Activated CD4-positive, CD25-positive, alpha-beta regulatory T cell (primary cell): ENCODE measurements at regions not wholly inside any gene's neighbourhood (a gene's known extent, or its start where the extent isn't known, plus 50 kb on each side); places are given as distances from the start of the nearest gene placed in this dataset.

Experiments
- DNase-seq, 4 experiments: peaks; one replicate each; lab custom pipeline; 2025; lab: John Stamatoyannopoulos, UW

DNA sequence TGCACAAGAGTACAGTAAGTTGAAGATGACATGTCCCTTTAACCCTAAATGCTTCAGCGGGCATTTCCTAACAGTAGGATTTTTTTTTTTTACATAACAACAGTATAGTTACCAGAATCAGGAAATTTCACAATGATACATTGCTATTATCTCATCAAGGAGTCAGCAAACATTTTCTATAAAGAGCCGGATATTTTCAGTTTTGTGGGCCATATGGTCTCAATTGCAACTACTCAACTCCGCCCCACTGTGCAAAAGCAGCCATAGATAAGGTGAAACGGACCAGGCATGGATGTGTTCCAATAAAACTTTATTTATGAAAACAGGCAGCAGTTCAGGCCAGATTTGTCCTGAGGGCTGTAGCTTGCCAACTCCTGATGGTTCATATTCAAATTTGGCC, 130.6 kb downstream of the SMAD6 start:
- DNase-seq, result no peak

GRCh38 chr15:66833371-66833770, 131.3 kb downstream of the SMAD6 start:
- DNase-seq, result no peak

DNA sequence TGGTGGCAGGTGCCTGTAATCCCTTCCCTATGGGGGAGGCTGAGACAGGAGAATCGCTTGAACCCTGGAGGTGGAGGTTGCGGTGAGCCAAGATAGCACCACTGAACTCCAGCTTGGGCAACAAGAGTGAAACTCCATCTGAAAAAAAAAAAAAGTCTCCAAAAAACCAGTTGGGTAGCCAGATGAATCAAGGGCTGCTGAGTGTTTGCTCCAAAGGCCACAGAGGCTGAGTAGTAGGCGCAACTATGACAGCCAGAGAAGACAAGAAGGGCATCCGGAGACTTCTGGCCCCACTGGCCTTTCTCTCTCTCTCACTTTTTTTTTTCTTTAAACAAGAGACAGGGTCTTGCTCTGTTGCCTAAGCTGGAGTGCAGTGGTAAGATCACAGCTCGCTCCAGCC, 131.8 kb downstream of the SMAD6 start:
- no peak for DNase-seq

DNA sequence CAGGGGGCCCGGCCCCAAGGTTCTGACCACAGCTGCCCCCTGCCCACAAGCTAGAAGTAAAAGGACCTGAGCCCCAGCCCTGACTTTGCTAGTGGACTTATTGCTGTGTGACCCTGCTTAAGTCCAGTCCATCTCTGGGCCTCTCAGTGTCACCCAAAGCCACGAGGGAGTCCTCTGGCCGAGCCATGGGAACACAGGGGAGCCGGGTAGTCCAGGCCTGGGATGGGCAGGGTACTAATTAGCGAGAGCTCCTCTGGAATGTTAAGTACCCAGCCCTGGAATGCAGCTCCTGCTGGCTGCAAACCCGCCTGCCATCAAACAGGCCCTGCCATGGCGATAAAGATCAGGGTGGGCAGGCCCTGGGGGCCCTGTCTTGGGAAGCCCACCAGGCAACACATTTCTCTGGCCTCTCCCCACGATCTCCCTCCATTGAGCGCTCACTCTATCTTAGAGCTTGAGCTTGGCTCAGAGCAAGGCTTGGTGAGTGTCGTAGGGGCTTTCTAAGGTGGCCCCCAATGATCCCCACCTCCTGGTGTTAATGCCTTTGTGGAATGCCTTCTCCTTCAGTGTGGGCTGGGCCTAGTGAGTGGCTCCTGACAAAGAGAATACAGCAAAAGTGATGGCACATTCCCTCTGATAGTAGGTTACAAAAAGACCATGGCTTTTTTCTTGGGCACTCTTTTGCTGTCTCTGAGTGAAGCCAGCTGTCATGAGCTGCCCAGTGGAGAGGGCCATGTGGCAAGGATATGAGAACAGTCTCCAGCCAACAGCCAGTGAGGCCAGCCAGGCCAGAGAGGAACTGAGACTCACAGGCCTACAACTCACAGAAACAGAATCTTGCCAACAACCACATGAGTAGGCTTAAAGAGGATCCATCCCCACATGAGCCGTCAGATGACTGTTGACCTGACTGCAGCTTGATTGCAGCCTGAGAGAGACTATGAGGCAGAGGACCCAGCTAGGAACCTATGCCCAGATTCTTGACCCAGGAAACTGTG, 133.1 kb downstream of the SMAD6 start:
- DNase-seq, result no peak

DNA sequence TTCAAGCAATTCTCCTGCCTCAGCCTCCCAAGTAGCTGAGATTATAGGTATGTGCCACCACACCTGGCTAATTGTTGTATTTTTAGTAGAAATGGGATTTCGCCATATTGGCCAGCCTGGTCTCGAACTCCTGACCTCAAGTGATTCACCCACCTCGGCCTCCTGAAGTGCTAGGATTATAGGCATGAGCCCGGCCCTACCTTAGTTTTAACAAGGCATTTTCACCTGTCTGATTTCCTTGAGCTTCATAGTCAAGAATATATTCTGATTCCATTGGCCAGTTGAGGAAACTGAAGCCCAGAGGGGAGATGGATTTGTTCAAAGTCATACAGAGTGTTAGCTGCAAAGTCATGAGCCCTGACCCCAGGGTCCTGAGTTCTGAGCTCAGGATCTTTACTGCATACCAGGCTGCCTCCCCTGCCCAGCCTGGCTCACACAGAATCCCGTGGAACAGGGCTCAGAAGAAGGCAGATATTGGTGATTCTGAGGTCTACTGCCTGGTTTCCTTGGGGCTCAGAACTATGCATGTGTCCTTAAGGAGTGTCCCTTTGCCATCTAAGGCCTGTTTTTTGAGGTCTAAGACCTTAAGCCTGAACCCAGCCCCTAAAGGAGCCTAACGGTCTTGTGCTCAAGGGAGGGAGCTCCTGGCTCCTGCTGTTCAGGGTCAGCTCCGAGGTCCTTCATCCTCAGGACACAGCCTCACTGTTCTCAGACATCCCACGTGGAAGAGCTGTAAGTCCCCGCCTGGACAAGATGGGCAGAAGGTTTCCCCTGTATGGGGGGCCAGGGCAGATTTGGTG, 134.4 kb downstream of the SMAD6 start:
- no peak for DNase-seq

GRCh38 chr15:66838202-66838601, 136.2 kb downstream of the SMAD6 start:
- no peak for DNase-seq

GRCh38 chr15:66838671-66839239, 136.7 kb downstream of the SMAD6 start:
- no peak for DNase-seq

- DNase-seq, result no peak
Measured at GRCh38 chr15:66839506-66840112, 137.6 kb downstream of the SMAD6 start.

GRCh38 chr15:66840615-66841390, 138.8 kb downstream of the SMAD6 start:
- no peak for DNase-seq

GRCh38 chr15:66841953-66842681, 140.1 kb downstream of the SMAD6 start:
- no peak for DNase-seq

- DNase-seq, result no peak
Measured at GRCh38 chr15:66842710-66843441, 140.8 kb downstream of the SMAD6 start.

GRCh38 chr15:66843581-66843980, 141.5 kb downstream of the SMAD6 start:
- DNase-seq, result no peak

GRCh38 chr15:66844041-66844746, 142.2 kb downstream of the SMAD6 start:
- DNase-seq, result no peak

DNA sequence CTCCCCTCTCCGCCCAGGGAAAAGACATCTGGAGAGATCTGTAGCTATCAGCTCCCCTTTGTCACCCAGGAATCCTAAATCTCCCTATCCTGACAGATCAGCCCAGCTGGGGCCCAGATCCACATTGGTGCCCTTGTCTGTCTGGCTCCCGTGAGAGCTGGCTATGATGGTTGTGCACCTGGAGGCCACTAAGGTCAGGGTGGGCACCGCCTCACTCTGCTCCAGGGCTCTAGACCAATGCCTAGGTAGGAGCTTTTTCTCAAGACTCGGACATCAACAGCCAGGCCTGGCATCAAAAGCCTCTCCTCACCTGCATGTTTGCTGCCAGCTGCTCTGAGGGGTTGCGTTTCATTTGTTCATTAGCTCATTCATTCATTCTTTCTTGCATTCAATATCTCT, 142.7 kb downstream of the SMAD6 start:
- DNase-seq, result no peak

GRCh38 chr15:66845266-66845785, 143.3 kb downstream of the SMAD6 start:
- DNase-seq, result no peak

DNA sequence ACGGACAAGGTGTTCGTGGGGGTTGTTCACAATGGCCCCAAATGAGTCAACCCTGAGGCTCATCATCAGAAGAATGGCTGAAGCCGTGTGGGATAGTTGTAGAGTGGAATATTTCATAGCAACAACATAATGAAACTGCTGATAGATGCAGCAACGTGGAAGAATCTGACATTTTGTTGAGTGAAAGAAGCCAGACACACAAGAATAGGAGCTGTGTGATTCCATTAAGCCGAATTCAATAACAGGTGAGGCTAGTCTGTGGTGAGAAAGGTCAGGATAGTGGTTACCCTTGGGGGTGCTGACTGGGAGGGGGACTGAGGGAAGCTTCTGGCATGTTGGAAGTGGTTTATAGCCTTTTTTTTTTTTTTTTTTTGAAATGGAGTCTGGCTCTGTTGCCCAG, 144.0 kb downstream of the SMAD6 start:
- DNase-seq, result no peak

DNA sequence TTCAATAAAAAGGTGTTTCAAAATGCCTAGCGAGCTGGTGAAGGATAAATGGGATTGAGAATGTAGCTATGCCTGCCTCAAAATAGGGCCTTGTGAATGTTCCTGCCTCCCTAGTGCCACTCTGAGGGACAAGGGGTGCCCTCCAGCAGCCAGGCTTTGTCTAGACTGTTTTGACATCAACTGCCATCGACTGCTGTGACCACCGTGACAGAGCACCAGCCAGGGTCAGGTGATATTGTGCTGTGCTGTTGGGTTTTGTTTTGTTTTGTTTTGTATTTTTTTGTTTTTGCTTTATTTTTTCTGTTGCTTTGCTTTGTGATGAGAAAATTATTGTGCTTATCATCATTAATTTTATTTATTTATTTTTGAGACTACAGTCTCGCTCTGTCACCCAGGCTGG, 144.8 kb downstream of the SMAD6 start:
- no peak for DNase-seq

DNA sequence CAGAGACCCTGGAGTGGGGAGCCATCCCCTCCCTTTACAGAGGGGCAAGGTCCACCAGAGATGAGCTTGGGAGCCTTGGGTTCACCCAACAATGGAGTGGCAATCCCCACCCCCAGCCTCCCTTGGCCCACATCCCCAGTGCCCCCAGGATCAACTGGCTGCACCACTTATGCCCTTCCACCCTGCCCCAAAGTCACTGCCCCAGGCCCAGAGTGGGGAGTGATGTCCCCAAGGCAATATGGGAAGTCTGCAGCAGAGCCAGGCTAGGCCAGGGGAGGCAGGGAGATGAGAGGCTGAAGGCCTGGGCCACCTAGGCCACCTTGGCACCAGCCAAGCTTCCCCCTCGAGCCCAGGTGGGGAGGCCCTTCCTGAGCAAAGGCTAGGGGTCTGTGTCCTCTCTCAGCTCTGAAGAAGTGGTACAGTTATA, 145.5 kb downstream of the SMAD6 start:
- DNase-seq, result no peak

- no peak for DNase-seq
Measured at GRCh38 chr15:66848116-66848515, 146.1 kb downstream of the SMAD6 start.
